HFFc6 (cell line): ENCODE measurements at regions not wholly inside any gene's neighbourhood (a gene's known extent, or its start where the extent isn't known, plus 50 kb on each side); places are given as distances from the start of the nearest gene placed in this dataset.

Experiments
- DNase-seq: peaks from one replicate; pipeline ENCODE4 v3.0.0-alpha.2; 2018
- H3K27ac Mint-ChIP-seq: 2 replicates; pipeline ENCODE4 v1.8.0; 2020; ENCODE audit warnings: mild to moderate bottlenecking, mixed read lengths
- H3K27me3 Mint-ChIP-seq: 2 replicates; pipeline ENCODE4 v1.8.0; 2021; ENCODE audit warnings: mild to moderate bottlenecking, moderate library complexity, mixed read lengths; ENCODE audit not compliant: insufficient read depth
- H3K36me3 Mint-ChIP-seq: 2 replicates; pipeline ENCODE4 v1.8.0; 2021; ENCODE audit warnings: low read depth, mixed read lengths
- H3K4me1 Mint-ChIP-seq: 2 replicates; pipeline ENCODE4 v1.8.0; 2020; ENCODE audit warnings: low read depth, mixed read lengths
- H3K4me3 Mint-ChIP-seq: 2 replicates; pipeline ENCODE4 v1.8.0; 2020; ENCODE audit warnings: mild to moderate bottlenecking, moderate library complexity, mixed read lengths
- H3K9me3 Mint-ChIP-seq: 2 replicates; pipeline ENCODE4 v1.8.0; 2020; ENCODE audit warnings: mild to moderate bottlenecking, mixed read lengths
- TF ChIP-seq, protein P1 (sequence below): fragments of 200-600 bp; sonication (generic); IDR thresholded peaks from 2 replicates; pipeline ENCODE4 v1.5.0; 2021; ENCODE audit warnings: antibody characterized with exemption, mild to moderate bottlenecking

DNA sequence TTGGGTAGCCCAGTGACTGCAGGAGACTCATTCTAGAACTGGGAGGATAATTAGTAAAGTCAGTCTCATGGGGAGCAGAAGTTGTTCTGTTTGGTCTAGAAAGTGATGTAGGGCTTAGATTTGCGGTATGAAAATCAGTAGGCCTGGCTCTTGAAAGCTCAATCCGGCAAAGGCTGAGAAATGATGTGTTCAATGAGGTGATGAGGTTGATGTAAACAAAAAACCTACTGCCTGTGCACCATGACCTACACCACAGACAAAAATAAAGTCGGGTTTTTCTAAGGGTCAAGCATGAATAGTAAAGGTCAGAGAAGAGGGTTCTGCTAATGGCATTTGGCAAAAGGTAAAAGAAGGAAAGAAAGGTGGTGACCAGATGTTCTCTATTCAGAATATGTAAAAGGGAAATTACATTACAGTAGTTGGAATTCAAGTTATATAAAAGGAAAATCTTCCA lies 80.8 kb upstream of the COL5A2 start:
- peaks cover 39% of the 10 kb centered on the region for H3K4me1 Mint-ChIP-seq
- H3K36me3 Mint-ChIP-seq = peaks cover 2% of the 10 kb centered on the region; the same call in 1 of the 2 replicates
- H3K9me3 Mint-ChIP-seq = no peaks in the 10 kb centered on the region
- no peak overlapping the region; the same call in 1 of the 2 replicates for H3K4me3 Mint-ChIP-seq
- DNase-seq = no peak
- H3K27ac Mint-ChIP-seq = peak overlapping the region; percentile 52
- TF ChIP-seq, protein P1, sequence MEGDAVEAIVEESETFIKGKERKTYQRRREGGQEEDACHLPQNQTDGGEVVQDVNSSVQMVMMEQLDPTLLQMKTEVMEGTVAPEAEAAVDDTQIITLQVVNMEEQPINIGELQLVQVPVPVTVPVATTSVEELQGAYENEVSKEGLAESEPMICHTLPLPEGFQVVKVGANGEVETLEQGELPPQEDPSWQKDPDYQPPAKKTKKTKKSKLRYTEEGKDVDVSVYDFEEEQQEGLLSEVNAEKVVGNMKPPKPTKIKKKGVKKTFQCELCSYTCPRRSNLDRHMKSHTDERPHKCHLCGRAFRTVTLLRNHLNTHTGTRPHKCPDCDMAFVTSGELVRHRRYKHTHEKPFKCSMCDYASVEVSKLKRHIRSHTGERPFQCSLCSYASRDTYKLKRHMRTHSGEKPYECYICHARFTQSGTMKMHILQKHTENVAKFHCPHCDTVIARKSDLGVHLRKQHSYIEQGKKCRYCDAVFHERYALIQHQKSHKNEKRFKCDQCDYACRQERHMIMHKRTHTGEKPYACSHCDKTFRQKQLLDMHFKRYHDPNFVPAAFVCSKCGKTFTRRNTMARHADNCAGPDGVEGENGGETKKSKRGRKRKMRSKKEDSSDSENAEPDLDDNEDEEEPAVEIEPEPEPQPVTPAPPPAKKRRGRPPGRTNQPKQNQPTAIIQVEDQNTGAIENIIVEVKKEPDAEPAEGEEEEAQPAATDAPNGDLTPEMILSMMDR = no peak
- H3K27me3 Mint-ChIP-seq = no peaks in the 10 kb centered on the region

DNA sequence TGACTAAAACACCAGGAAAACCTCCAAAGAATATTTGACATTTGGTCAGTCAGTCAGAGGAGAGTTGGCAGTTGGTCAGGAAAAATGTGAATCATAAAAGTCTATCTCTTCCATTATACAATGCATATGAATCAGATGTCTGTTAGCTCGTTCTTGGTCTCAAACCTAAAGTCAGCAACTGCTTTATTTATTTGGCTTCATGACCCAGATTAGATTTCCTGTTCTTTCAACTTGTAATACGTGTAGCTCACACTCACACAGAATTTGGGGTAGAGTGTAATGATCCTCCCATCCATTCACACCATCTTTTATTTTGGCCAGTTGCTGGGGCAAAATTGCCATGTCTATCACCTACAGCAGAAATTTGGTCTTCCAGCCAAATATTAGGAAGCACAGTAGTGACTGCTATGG lies 81.9 kb upstream of the COL5A2 start:
- Mint-ChIP-seq H3K9me3 (no peaks in the 10 kb centered on the region), H3K36me3 (peaks cover 5% of the 10 kb centered on the region; the same call in 1 of the 2 replicates), H3K27ac (peak overlapping the region; percentile 46), H3K4me3 (no peak overlapping the region; the same call in 1 of the 2 replicates), H3K4me1 (peaks cover 46% of the 10 kb centered on the region), H3K27me3 (no peaks in the 10 kb centered on the region)
- TF ChIP-seq, protein P1 = no peak
- peak; percentile 65 for DNase-seq

GRCh38 chr2:189261916-189262315 lies 82.4 kb upstream of the COL5A2 start:
- Mint-ChIP-seq H3K9me3 (no peaks in the 10 kb centered on the region), H3K27ac (peak overlapping the region; percentile 46; the same call in 1 of the 2 replicates), H3K4me3 (no peak overlapping the region), H3K27me3 (no peaks in the 10 kb centered on the region), H3K36me3 (peaks cover 5% of the 10 kb centered on the region; the same call in 1 of the 2 replicates), H3K4me1 (peaks cover 49% of the 10 kb centered on the region)
- DNase-seq = no peak
- TF ChIP-seq, protein P1 = no peak

DNA sequence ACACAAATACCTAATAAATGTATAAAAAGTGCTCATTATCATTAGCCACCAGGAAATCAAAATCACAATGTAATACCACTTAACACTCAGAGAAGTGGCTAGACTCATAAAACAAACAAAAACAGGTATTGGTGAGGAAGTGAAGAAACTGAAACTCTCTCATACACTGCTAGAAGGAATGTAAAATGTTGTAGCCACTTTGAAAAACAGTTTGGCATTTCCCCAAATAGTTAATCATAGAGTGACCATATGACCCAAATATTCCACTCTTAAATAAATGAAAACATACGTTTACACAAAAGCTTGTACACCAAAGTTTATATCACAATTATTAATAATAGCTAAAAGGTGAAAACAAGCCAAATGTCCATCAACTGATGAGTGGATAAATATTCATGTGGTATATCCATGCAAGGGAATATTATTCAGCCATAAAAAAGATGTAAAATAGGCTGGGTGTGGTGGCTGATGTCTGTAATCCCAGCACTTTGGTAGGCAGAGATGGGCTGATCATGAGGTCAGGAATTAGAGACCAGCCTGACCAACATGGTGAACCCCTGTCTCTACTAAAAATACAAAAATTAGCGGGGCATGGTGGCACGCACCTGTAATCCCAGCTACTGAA lies 86.2 kb upstream of the COL5A2 start:
- Mint-ChIP-seq H3K4me1 (peaks cover 70% of the 10 kb centered on the region), H3K27ac (no peak overlapping the region), H3K36me3 (peaks cover 13% of the 10 kb centered on the region), H3K27me3 (no peaks in the 10 kb centered on the region), H3K4me3 (no peak overlapping the region), H3K9me3 (peaks cover 11% of the 10 kb centered on the region)
- TF ChIP-seq, protein P1 = no peak
- peak; percentile 28 for DNase-seq

DNA sequence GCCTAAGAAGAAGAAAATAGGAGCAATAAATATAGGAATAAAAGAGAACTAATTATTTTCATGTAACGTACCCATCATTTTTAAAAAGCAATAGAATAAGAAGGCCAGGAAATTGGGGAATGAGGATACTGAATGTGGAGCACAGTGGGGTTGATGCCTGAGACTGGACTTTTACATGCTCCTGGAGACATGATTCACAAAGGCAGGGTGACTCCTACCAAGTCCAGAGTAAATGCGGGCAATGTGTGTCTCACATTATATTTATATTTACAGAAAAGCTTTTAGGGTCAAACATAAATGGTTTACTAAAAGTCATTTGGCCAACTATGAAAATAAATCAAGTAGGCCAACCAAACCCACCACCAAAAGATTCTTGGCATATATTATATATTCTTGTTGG lies 87.9 kb upstream of the COL5A2 start:
- peaks cover 28% of the 10 kb centered on the region for H3K36me3 Mint-ChIP-seq
- peak overlapping the region; percentile 90 for H3K27ac Mint-ChIP-seq
- DNase-seq = peak; percentile 15
- H3K4me1 Mint-ChIP-seq = peaks cover 54% of the 10 kb centered on the region
- H3K4me3 Mint-ChIP-seq = peak overlapping the region; percentile 54; the same call in 1 of the 2 replicates
- TF ChIP-seq, protein P1 = no peak
- H3K9me3 Mint-ChIP-seq = peaks cover 22% of the 10 kb centered on the region
- no peaks in the 10 kb centered on the region for H3K27me3 Mint-ChIP-seq
